Amniotic epithelial cell (primary cell): ENCODE measurements at regions not wholly inside any gene's neighbourhood (a gene's known extent, or its start where the extent isn't known, plus 50 kb on each side); places are given as distances from the start of the nearest gene placed in this dataset.
"Not testable (repeated sequence)": the region's sequence is repeated elsewhere in the genome, so short reads cannot be mapped to it uniquely, and the experiment has no call there.

Experiments
- DNase-seq: peaks from one replicate; pipeline ENCODE4 v3.0.0-alpha.2; 2010; ENCODE audit warnings: low read depth

GRCh38 chr9:7542693-7543092 lies 256.9 kb downstream of the DMAC1 start:
- no peak for DNase-seq

GRCh38 chr9:7542126-7542525 lies 257.5 kb downstream of the DMAC1 start:
- DNase-seq = no peak

GRCh38 chr9:7536310-7536939 lies 263.2 kb downstream of the DMAC1 start:
- DNase-seq = peak; percentile 50

DNA sequence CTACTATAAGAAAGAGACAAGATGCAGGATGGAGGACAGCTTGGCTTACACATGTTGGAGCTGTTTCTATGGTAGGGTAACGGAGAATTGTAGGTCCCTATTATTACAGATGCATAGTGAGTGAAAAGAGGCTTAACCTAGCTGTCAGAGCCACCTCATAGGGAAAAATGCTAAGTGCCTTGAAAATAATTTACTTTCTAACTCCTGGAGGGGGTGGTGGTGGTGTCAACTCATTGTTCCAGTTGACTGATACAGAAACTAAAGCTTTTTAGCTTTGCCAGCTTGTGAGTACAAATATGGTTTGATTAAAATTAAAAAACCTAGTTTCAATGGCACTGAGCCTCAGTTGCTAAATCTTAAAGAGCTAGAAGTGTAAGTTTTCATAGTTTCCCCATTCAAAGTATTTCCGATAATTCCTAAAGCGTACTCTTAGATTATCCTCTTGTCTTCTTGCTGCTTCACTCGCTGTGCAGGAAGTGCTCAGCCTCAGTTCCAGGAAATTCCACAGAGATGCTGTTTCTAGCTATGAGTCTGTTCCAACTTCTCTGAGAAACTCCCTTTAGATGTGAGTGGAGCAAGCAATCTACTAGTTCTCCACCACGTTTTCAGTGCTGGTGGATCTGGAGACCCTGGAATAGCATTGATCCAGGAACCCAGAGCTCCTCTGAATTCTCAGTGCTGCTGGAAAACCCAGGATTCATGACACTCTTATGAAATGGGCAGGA lies 265.2 kb downstream of the DMAC1 start:
- DNase-seq = no peak

DNA sequence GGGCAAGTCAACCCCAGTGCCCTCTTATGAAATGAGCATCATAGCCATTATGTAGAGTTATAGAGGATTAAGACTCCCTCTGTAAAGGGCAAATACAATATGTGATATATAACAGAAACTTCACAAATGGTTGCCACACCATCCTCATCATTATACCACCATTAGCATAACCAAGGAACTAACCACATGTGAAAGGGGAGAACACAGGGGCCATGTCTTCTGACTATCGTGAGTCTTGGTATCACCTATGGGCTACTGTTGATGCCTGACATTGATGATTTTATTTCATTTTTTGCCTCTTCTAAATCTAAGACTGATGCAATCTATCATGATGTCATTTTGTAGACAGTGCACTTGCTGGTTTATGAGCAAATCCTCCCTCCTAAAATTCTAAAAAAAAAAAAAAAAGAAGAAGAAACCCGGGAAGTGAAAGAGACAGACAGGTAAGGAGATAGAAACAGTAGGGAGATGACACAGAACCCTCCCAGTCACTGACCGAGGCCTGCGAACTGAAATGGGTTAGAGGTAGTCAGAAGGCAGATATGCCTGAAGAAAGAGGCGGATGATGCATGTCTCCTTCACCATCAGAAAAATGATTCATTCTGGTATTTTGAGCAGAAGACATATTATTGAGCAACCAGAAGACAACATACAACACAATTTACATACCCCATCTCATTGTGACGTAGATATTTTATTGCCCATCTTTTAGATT lies 266.0 kb downstream of the DMAC1 start:
- DNase-seq = peak; percentile 2

DNA sequence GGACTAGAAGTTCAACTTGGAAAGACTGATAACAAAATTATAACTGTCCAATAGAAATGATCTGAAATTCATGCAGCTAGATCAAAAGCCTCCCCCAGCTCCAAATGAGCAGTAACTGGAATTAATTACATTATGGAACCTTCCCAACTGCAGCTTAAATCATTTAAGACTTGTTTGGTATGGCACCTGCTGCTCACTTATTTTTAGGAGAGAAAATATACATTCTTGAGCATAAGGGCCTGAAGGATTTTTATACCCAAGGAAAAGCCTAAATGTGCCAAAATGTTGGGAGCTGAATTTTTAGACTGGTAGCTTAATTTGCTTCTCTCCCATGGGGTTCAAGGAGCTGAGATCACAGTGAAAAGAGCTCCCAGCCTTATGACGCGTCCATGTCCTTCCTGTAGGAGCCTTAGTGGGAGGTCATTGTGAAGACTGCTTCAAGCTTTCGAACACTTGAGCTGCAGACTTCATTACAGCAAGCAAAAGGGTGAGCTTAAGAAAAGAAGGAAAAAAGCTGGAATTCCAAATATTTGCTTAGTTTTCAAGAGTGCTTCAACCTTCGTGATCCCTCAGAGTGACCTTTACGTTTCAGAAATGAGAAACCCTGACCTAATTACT lies 276.0 kb downstream of the DMAC1 start:
- DNase-seq = no peak

- DNase-seq = no peak
Observed at GRCh38 chr9:7520396-7520795, 279.2 kb downstream of the DMAC1 start.

GRCh38 chr9:7516376-7516775 lies 283.2 kb downstream of the DMAC1 start:
- DNase-seq = no peak

DNA sequence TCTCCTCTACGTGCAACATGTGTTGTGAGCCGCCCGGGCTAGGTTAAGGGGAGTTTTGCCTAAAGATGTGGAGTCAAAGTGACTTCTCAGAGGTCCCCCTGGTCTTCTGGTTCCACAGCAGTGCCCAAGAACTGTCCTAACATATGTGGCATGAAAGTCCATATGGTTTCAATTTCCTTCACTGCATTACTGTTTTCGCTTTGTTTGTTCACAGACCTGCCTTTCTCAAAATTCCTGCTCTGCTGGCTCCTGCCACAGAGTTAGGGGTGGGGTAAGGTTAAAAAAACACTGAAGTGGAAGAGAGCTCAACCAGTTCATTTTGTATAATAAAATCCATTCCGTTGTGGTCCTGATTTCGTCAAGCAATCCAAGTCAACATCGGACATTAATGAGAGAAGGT lies 289.4 kb downstream of the DMAC1 start:
- no peak for DNase-seq

GRCh38 chr9:7509576-7510145 lies 289.9 kb downstream of the DMAC1 start:
- no peak for DNase-seq

GRCh38 chr9:7508516-7508915 lies 291.1 kb downstream of the DMAC1 start:
- no peak for DNase-seq

- no peak for DNase-seq
Observed at GRCh38 chr9:7507566-7508270, 291.9 kb downstream of the DMAC1 start.

DNA sequence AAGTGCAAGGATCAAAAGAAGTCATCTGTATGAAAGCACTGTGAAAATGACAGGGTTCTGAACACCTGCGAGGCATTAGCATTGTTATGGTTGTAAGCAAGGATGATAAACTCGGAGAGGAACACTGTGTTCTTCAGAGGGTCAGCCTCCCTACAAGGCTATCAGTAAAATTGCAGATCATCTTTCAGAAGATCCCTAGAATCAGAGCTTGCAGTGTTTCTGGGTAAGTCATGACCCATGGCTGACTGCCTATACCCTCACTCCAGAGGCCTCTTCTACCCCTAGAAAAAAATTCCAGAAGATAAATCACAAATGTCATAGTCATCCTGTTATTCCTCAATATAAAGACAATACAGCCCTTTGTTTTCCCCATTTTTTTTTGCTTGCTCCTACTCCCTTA lies 292.6 kb downstream of the DMAC1 start:
- DNase-seq = no peak

DNA sequence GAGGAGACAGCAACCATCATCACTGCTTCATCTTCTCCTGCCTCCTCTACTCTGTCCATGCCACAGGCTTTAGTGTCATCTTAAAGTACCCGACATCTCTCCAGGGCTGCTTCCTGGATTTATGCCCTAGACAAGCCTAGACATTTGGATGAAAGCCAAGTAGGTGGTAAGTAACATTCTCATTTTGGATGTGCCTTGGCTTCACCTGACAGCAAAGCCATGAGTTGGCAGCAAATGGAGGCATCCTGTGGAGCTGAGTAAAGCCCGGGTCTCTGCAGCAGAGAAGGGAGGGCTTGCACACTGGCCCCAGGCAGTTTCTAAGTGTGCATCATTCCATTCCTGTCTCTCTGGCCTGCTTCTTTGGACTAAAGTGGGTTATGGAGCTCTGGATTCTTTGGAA lies 299.1 kb downstream of the DMAC1 start:
- DNase-seq = no peak

DNA sequence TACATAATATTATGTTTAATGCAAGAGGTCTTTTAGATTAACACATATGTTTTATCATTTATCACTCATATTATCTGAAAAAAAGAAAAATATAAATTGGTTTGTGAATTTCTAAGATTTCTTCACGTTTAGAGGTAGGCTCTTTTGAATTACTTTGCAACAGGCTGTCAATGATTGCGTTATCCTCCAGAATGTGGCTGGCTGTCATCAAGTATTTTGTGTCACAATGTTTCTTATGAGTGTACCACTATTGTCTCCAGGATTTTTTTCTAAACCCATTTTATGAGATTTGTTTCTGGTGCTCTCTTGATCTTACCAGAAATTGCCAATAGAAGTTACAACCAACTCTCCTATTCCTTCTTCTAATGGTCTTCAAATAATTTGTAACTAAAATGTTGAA lies 307.9 kb downstream of the DMAC1 start:
- no peak for DNase-seq

- DNase-seq = no peak
Observed at GRCh38 chr9:7490317-7491108, 309.1 kb downstream of the DMAC1 start.

DNA sequence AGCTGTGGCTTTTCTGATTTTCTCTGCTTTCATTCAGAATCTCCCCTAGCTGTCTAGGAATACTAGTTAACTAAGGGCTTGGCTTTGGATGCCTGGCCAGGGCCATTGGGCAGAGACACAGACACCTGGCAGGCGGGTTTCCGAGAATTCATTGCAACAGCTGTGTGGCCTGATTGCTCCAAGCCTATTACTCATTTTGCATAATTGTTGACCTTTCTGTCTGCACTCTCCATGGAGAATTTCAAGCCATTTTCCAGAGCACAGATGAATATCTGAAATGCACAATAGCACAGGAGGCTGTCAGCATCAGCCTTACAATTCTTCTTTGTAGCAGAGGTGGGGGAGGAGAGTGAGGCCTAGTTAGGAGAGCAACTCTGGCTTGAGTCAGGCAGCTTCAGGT lies 310.5 kb downstream of the DMAC1 start:
- DNase-seq = no peak

- not testable (repeated sequence) for DNase-seq
Observed at GRCh38 chr9:7484014-7484413, 315.6 kb downstream of the DMAC1 start.

GRCh38 chr9:7481570-7481969 lies 318.0 kb downstream of the DMAC1 start:
- DNase-seq = no peak

GRCh38 chr9:7479300-7479699 lies 320.3 kb downstream of the DMAC1 start:
- DNase-seq = no peak

DNA sequence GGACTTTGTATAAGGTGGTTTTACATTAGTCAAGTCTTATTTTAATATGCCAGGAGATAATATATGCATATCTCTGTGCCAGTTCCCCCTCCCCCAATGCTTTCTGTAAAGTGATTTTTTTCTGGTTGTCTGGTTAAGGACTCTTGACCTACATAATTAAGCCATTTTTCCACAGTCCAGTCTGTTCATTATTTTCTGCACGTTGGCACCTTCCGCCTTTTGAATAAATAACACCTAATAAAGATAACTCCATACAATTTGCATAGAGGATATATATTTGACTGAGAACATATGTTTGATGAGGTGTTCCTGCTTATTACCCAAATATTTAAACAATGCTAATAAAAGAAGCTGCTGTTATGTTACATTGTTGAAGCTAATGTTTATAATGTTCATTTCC lies 320.9 kb downstream of the DMAC1 start:
- DNase-seq = no peak
